ENCODE measurements at regions not wholly inside any gene's neighbourhood (a gene's known extent, or its start where the extent isn't known, plus 50 kb on each side); places are given as distances from the start of the nearest gene placed in this dataset.

DNA sequence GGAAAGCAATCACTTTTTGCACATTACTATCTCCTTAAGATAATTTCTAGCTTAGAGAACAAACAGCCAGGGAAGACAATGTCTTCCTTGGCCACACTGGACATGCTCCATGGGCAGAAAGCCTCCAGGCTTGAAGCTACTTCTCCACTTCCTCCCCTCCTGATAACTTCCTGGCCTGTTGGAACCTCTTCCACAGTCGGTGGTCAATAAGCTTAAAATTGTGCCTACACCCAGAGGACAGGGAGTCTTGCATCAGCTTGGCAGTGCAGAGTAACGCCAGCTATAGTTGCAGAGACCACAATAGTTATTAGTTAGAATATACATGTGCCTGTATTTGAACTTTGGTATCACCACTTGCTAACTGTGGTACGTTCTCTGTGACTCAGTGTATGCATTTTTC is 58.1 kb upstream of the ABCA1 start:
- DNase-seq (ENCODE audit: low read depth), result no peak
- TF ChIP-seq, protein P1, sequence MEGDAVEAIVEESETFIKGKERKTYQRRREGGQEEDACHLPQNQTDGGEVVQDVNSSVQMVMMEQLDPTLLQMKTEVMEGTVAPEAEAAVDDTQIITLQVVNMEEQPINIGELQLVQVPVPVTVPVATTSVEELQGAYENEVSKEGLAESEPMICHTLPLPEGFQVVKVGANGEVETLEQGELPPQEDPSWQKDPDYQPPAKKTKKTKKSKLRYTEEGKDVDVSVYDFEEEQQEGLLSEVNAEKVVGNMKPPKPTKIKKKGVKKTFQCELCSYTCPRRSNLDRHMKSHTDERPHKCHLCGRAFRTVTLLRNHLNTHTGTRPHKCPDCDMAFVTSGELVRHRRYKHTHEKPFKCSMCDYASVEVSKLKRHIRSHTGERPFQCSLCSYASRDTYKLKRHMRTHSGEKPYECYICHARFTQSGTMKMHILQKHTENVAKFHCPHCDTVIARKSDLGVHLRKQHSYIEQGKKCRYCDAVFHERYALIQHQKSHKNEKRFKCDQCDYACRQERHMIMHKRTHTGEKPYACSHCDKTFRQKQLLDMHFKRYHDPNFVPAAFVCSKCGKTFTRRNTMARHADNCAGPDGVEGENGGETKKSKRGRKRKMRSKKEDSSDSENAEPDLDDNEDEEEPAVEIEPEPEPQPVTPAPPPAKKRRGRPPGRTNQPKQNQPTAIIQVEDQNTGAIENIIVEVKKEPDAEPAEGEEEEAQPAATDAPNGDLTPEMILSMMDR (conservative IDR thresholded peaks at IDR 0.05; ENCODE audit: low read depth, low read length), result no peak
- no peak overlapping the region for H3K4me3 ChIP-seq (ENCODE audit: low read depth, low read length)

DNA sequence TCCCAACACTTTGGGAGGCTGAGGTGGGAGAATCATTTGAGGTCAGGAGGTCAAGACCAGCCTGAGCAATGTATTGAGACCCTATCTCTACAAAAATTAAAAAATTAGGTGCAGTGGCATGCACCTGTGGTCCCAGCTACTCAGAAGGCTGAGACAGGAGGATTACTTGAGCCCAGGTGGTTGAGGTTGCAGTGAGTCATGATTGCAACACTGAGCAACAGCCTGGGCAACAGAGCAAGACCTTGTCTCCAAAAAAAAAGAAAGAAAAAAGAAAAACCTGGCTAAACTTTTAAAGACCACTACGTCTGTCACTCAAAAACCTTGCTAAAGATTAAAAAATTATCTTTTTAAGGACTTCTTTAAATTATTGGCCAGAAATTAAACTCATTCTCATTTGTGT is 59.8 kb upstream of the ABCA1 start:
- no peak for DNase-seq (ENCODE audit: low read depth)
- H3K4me3 ChIP-seq (ENCODE audit: low read depth, low read length), result no peak overlapping the region
- TF ChIP-seq, protein P1 (conservative IDR thresholded peaks at IDR 0.05; ENCODE audit: low read depth, low read length), result no peak

DNA sequence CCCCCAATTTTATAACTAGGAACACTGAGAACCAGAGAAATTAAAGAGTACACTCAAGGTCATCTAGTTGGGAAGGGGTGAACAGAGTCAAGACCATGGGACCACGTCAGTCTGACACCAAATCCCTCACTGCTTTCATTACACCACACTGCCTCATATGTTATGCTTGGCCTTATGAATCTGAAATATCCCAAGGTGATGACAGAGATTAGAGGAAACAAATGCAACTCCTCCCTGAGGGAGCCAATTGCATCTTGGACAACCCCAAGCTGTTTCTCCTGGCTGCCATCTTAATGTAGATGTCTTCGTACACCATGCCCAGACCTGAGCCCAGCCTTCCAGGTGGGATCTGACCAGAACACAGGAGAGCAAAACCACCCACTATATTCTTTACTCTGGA is 60.6 kb upstream of the ABCA1 start:
- TF ChIP-seq, protein P1 (conservative IDR thresholded peaks at IDR 0.05; ENCODE audit: low read depth, low read length), result no peak
- no peak for DNase-seq (ENCODE audit: low read depth)
- no peak overlapping the region for H3K4me3 ChIP-seq (ENCODE audit: low read depth, low read length)

DNA sequence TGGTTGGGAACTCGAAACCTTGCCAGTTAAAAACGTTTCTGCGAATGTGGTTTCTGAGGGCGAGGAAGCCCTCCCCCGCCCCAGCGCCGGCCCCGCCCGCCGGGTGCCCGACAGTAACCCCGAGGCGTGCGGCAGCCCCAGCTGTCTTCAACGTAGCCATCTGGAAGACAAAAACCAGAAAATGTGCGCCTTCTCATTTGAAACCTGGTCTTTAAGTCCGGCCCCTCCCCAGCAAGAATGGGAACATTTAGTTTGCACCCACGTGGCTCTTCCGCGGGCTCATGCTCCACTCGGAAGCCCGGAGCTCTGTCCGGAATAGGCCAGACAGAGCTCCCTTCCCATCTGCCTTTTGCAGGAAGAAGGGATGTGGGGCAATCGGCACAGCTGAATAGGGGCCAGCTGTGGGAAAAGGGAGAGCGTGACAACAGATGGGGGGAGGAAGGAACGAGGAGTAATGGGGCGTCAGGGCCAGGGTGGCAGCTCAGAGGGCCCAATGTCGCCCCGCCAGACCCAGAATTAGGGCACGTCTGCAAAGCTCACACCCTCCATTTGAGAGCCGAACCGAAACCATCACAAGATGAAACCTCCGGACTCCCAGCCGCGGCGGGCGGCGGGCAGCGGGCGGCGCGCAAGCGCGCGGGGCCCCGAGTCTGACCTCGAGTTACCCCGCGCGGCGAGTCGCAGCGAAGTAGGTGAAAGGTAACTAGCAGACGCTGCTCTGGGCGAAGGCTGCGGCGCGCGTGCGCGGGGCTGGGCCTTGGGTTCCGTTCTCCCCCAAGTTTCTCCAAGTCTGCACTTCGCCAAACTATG is 63.4 kb upstream of the ABCA1 start:
- no peak for DNase-seq (ENCODE audit: low read depth)
- peak overlapping the region; percentile 79 for H3K4me3 ChIP-seq (ENCODE audit: low read depth, low read length)
- TF ChIP-seq, protein P1 (conservative IDR thresholded peaks at IDR 0.05; ENCODE audit: low read depth, low read length), result no peak

DNA sequence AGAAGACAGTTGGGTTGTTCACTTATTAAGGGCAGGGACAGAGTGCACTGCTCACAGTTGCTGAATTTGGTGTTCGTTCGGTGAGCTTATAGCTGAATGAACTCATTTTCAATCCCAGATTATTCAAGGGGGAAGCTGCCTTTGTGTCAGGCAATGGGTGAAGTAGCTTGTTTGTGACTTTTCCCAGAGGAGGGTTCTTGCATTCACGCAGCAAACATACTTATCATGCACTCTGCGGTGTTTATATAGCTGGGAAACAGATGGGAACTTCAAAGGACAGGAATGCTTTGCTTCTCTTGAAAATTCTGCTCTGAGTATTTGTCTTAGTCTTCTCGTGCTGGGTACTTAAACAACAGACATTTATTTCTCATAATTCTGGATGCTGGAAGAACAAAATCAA is 64.7 kb upstream of the ABCA1 start:
- TF ChIP-seq, protein P1 (conservative IDR thresholded peaks at IDR 0.05; ENCODE audit: low read depth, low read length), result no peak
- DNase-seq (ENCODE audit: low read depth), result no peak
- no peak overlapping the region for H3K4me3 ChIP-seq (ENCODE audit: low read depth, low read length)

DNA sequence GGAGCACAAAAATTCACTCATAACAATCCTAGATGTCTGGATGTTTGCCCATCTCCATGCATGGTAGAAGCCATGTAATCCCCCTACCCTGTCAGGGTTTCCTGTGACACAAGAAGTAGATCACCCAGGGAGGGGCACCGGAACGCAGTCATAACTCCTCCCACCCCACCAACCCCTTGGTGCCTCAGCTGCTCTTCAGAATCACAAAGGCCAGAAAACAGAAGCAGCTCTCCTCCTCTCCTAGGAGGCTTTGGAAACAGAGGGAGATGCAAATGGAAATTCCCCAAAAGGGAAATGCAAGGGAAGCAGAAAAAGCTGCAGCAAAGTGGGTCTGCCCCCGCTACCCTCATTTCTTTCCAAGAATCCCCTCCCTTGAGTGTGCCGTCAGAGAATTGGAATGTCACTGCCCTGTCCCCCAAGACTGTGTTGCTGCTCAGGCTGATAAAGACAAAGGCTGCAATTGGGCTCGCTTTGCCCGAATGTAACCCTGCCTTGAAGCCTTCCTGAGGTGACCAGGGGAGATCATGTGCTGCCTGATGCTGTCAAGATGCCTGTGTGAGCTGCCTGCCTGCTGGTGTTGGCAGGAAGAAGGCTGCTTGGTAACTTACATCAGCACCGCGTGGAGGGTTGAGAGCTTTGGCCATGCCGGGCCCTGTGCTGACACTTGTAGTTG is 65.5 kb upstream of the ABCA1 start:
- TF ChIP-seq, protein P1 (conservative IDR thresholded peaks at IDR 0.05; ENCODE audit: low read depth, low read length), result no peak
- no peak overlapping the region for H3K4me3 ChIP-seq (ENCODE audit: low read depth, low read length)
- no peak for DNase-seq (ENCODE audit: low read depth)
